HepG2 (cell line): ENCODE measurements at regions not wholly inside any gene's neighbourhood (a gene's known extent, or its start where the extent isn't known, plus 50 kb on each side); places are given as distances from the start of the nearest gene placed in this dataset.

ENCODE experiments used
- BCLAF1 ChIP-seq: fragments of 450-650 bp; IDR thresholded peaks from 2 replicates; pipeline ENCODE4 v1.6.1; 2017; ENCODE audit warnings: mild to moderate bottlenecking
- CREB1 ChIP-seq, 2 experiments: fragments of 450-650 bp in 1 of 2; IDR thresholded peaks; 2 replicates each; pipeline ENCODE4 v1.6.1; 2016 to 2017; ENCODE audit warnings: control low read depth in 1 of 2, mild to moderate bottlenecking in 1 of 2, missing compliant biosample characterization in 1 of 2, missing genetic modification characterization in 1 of 2
- EP300 ChIP-seq, 3 experiments: sonication (generic) in 1 of 3; formaldehyde crosslinking in 1 of 3; IDR thresholded peaks; 2 replicates each; pipeline versions ENCODE4 v1.5.1 to v1.6.1; 2011 to 2020; ENCODE audit warnings: low read depth in 2 of 3, low read length in 2 of 3, borderline replicate concordance in 1 of 3, improper control_type of control experiment in 1 of 3, mild to moderate bottlenecking in 1 of 3, missing genetic modification reagents in 1 of 3, moderate library complexity in 1 of 3
- ETV5 ChIP-seq: IDR thresholded peaks from 2 replicates; pipeline ENCODE4 v1.6.1; 2018; ENCODE audit warnings: missing biosample characterization, missing genetic modification reagents, inconsistent platforms, borderline replicate concordance
- FOXM1 ChIP-seq: sonication (generic); formaldehyde crosslinking; IDR thresholded peaks from 2 replicates; pipeline ENCODE4 v1.5.0; 2020; ENCODE audit warnings: missing genetic modification reagents
- GPN1 ChIP-seq: sonication (generic); formaldehyde crosslinking; IDR thresholded peaks from 2 replicates; pipeline ENCODE4 v1.5.1; 2020; ENCODE audit warnings: missing genetic modification reagents, borderline replicate concordance
- KDM5A ChIP-seq: fragments of 200-600 bp; sonication (generic); IDR thresholded peaks from 2 replicates; pipeline ENCODE4 v1.7.0; 2018; ENCODE audit warnings: antibody characterized with exemption, mild to moderate bottlenecking, low read length, borderline replicate concordance
- KDM6A ChIP-seq: IDR thresholded peaks from 2 replicates; pipeline ENCODE4 v1.6.1; 2016; ENCODE audit warnings: low read depth
- MEIS1 ChIP-seq: sonication (generic); formaldehyde crosslinking; IDR thresholded peaks from 2 replicates; pipeline ENCODE4 v1.9.0; 2021; ENCODE audit warnings: mild to moderate bottlenecking, missing genetic modification reagents, moderate library complexity, borderline replicate concordance
- MXI1 ChIP-seq: IDR thresholded peaks from 3 replicates; pipeline ENCODE4 v1.6.1; 2012; ENCODE audit warnings: low read depth, low read length, inconsistent platforms, borderline replicate concordance
- RARA ChIP-seq: IDR thresholded peaks from 2 replicates; pipeline ENCODE4 v1.6.1; 2016; ENCODE audit warnings: missing genetic modification reagents, missing compliant biosample characterization
- RARG ChIP-seq: sonication (generic); formaldehyde crosslinking; IDR thresholded peaks from 2 replicates; pipeline ENCODE4 v1.4.0; 2020; ENCODE audit warnings: low read depth, mild to moderate bottlenecking, missing genetic modification reagents
- SNAPC5 ChIP-seq: sonication (generic); formaldehyde crosslinking; IDR thresholded peaks from 2 replicates; pipeline ENCODE4 v1.8.1; 2023; ENCODE audit warnings: mild to moderate bottlenecking, missing genetic modification reagents, borderline replicate concordance
- TEAD3 ChIP-seq: optimal IDR thresholded peaks from 2 replicates; pipeline ENCODE3; 2016; ENCODE audit warnings: borderline replicate concordance
- TERF1 ChIP-seq: sonication (generic); formaldehyde crosslinking; IDR thresholded peaks from 2 replicates; pipeline ENCODE4 v1.8.0; 2022; ENCODE audit warnings: mild to moderate bottlenecking, missing genetic modification reagents, moderate library complexity
- ZBTB37 ChIP-seq: sonication (generic); formaldehyde crosslinking; IDR thresholded peaks from 2 replicates; pipeline ENCODE4 v1.4.0; 2020; ENCODE audit warnings: mild to moderate bottlenecking, missing genetic modification reagents
- ZNF510 ChIP-seq: sonication (generic); formaldehyde crosslinking; IDR thresholded peaks from 2 replicates; pipeline ENCODE4 v1.4.0; 2020; ENCODE audit warnings: low read depth, mild to moderate bottlenecking, missing genetic modification reagents
- ZNF629 ChIP-seq: sonication (generic); formaldehyde crosslinking; conservative IDR thresholded peaks from 2 replicates; pipeline ENCODE4 v1.5.0; 2020; ENCODE audit warnings: missing genetic modification reagents
- ZNF644 ChIP-seq: IDR thresholded peaks from 2 replicates; pipeline ENCODE4 v1.6.1; 2016; ENCODE audit warnings: low read depth
- TF ChIP-seq, protein P1 (sequence below): sonication (generic); formaldehyde crosslinking; IDR thresholded peaks from 2 replicates; pipeline ENCODE4 v1.4.0; 2020; ENCODE audit warnings: missing genetic modification reagents, borderline replicate concordance

- peak in 1 of 2 experiments; percentile 60; a peak in 1 of 4 replicates for TF ChIP-seq EP300 (IDR thresholded peaks at IDR 0.05; ENCODE audit: low read depth in 2 of 2, low read length in 2 of 2)
- TF ChIP-seq EP300 (CRISPR knock-in tag; IDR thresholded peaks at IDR 0.05; ENCODE audit: borderline replicate concordance), result 0 out of 2 replicates have a peak, but pooled peaks have one; percentile 41
- TF ChIP-seq ZNF644 (CRISPR knock-in tag), result no peak
- no peak for TF ChIP-seq TERF1 (CRISPR knock-in tag)
- TF ChIP-seq, protein P1, sequence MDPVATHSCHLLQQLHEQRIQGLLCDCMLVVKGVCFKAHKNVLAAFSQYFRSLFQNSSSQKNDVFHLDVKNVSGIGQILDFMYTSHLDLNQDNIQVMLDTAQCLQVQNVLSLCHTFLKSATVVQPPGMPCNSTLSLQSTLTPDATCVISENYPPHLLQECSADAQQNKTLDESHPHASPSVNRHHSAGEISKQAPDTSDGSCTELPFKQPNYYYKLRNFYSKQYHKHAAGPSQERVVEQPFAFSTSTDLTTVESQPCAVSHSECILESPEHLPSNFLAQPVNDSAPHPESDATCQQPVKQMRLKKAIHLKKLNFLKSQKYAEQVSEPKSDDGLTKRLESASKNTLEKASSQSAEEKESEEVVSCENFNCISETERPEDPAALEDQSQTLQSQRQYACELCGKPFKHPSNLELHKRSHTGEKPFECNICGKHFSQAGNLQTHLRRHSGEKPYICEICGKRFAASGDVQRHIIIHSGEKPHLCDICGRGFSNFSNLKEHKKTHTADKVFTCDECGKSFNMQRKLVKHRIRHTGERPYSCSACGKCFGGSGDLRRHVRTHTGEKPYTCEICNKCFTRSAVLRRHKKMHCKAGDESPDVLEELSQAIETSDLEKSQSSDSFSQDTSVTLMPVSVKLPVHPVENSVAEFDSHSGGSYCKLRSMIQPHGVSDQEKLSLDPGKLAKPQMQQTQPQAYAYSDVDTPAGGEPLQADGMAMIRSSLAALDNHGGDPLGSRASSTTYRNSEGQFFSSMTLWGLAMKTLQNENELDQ (CRISPR knock-in tag), result no peak
- no peak for TF ChIP-seq ZNF510 (CRISPR knock-in tag)
- no peak for TF ChIP-seq FOXM1 (CRISPR knock-in tag)
- TF ChIP-seq MXI1, result 0 out of 3 replicates have a peak, but pooled peaks have one; percentile 22
- TF ChIP-seq KDM6A (CRISPR knock-in tag), result 0 out of 2 replicates have a peak, but pooled peaks have one; percentile 20
- no peak for TF ChIP-seq KDM5A
- no peak for TF ChIP-seq ZNF629 (CRISPR knock-in tag)
- TF ChIP-seq ZBTB37, result no peak
- TF ChIP-seq BCLAF1, result no peak
- peak; percentile 78 for TF ChIP-seq RARA (CRISPR knock-in tag)
- no peak for TF ChIP-seq RARG (CRISPR knock-in tag)
- no peak for TF ChIP-seq GPN1
- no peak for TF ChIP-seq MEIS1
- no peak; the same call in none of the 2 replicates for TF ChIP-seq SNAPC5 (CRISPR knock-in tag)
- TF ChIP-seq CREB1 (IDR thresholded peaks at IDR 0.05), result no peak
- peak; percentile 65; the same call in 1 of the 2 replicates for TF ChIP-seq CREB1 (CRISPR knock-in tag; IDR thresholded peaks at IDR 0.05)
- TF ChIP-seq ETV5 (CRISPR knock-in tag), result no peak
- TF ChIP-seq TEAD3 (CRISPR knock-in tag), result peak; percentile 59
These were observed 127.9 kb upstream of the SH3BP4 start (continued) for GRCh38 chr2:234823877-234824376.
